Prostate gland (tissue), 2 donors: ENCODE measurements at regions not wholly inside any gene's neighbourhood (a gene's known extent, or its start where the extent isn't known, plus 50 kb on each side); places are given as distances from the start of the nearest gene placed in this dataset.

Experiments
- POLR2A ChIP-seq: fragments of 450-650 bp; IDR thresholded peaks from one replicate; pipeline ENCODE4 v1.6.1; 2016; ENCODE audit warnings: antibody characterized with exemption, mild to moderate bottlenecking
- TF ChIP-seq, protein P1 (sequence below), 4 experiments: fragments of 200-600 bp in 2 of 4; fragments of 450-650 bp in 2 of 4; sonication (generic) in 2 of 4; IDR thresholded peaks; 1 replicate in 3 of 4; 2 replicates in 1 of 4; pipeline ENCODE4 v1.5.1; 2016 to 2019; ENCODE audit warnings: antibody characterized with exemption in 4 of 4, mild to moderate bottlenecking in 2 of 4, moderate library complexity in 2 of 4

DNA sequence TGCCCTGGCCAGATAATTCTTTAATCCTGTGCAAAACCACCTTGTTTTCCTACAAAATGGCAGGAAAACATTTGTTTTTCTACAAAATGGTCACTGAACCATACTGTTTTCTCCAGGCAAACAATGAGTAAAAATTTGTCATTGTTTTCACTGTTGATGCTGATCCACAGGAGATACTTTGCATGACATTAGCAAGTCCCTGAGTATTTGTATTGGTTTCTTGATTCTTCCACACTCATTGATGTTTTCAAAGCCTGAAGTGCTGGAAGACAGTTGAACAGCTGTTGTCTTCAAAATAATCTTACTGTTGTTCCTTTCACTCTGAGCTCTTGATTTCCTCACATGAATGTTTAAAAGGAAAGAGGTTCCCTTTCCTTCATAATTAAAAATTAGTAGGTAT lies 123.1 kb upstream of the HTR2A start:
- TF ChIP-seq, protein P1, sequence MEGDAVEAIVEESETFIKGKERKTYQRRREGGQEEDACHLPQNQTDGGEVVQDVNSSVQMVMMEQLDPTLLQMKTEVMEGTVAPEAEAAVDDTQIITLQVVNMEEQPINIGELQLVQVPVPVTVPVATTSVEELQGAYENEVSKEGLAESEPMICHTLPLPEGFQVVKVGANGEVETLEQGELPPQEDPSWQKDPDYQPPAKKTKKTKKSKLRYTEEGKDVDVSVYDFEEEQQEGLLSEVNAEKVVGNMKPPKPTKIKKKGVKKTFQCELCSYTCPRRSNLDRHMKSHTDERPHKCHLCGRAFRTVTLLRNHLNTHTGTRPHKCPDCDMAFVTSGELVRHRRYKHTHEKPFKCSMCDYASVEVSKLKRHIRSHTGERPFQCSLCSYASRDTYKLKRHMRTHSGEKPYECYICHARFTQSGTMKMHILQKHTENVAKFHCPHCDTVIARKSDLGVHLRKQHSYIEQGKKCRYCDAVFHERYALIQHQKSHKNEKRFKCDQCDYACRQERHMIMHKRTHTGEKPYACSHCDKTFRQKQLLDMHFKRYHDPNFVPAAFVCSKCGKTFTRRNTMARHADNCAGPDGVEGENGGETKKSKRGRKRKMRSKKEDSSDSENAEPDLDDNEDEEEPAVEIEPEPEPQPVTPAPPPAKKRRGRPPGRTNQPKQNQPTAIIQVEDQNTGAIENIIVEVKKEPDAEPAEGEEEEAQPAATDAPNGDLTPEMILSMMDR (IDR thresholded peaks at IDR 0.05): no peak
- no peak for TF ChIP-seq POLR2A
